ENCODE measurements at regions not wholly inside any gene's neighbourhood (a gene's known extent, or its start where the extent isn't known, plus 50 kb on each side); places are given as distances from the start of the nearest gene placed in this dataset.
A peak's percentile ranks its signal among the peaks of the same experiment; 100 is the strongest.

DNA sequence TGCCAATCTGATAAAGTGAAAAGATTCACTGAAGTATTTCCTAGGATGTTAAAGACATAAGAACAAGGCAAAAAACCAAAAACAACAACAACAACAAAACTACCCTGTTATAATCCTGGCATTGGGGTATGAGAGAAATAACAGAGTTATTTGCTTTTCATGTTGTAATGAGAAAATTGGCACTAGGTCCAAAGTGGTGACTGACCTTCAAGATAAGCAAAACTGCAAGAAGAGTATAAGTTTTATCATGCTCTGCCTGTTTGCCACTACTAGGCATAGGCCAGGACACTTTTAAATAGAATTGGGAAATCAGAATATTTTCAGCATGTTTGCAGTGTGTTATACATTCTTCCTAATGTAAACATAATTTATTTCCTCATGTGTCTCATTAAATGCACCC is 140.1 kb upstream of the CPM start:
- H2AFZ ChIP-seq (ENCODE audit: low read depth, low read length) = no peak overlapping the region
- H3K4me3 ChIP-seq (ENCODE audit: low read length) = no peak overlapping the region
- no peak overlapping the region for H3K27ac ChIP-seq (ENCODE audit: low read length)
- H3F3A ChIP-seq (ENCODE audit: insufficient read depth, low read length, poor library complexity, severe bottlenecking) = no peaks in the 10 kb centered on the region
- no peaks in the 10 kb centered on the region for H3K36me3 ChIP-seq (ENCODE audit: insufficient read depth, low read length)
- no peak overlapping the region for H3K9ac ChIP-seq (ENCODE audit: low read length)
- H3K9me3 ChIP-seq (ENCODE audit: low read length) = no peaks in the 10 kb centered on the region
- no peak overlapping the region for H3K4me2 ChIP-seq (ENCODE audit: low read length)
- TF ChIP-seq, protein P1, sequence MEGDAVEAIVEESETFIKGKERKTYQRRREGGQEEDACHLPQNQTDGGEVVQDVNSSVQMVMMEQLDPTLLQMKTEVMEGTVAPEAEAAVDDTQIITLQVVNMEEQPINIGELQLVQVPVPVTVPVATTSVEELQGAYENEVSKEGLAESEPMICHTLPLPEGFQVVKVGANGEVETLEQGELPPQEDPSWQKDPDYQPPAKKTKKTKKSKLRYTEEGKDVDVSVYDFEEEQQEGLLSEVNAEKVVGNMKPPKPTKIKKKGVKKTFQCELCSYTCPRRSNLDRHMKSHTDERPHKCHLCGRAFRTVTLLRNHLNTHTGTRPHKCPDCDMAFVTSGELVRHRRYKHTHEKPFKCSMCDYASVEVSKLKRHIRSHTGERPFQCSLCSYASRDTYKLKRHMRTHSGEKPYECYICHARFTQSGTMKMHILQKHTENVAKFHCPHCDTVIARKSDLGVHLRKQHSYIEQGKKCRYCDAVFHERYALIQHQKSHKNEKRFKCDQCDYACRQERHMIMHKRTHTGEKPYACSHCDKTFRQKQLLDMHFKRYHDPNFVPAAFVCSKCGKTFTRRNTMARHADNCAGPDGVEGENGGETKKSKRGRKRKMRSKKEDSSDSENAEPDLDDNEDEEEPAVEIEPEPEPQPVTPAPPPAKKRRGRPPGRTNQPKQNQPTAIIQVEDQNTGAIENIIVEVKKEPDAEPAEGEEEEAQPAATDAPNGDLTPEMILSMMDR (IDR thresholded peaks at IDR 0.05; ENCODE audit: poor library complexity, severe bottlenecking) = no peak
- no peaks in the 10 kb centered on the region for H4K20me1 ChIP-seq (ENCODE audit: insufficient read depth)
- H3K27me3 ChIP-seq (ENCODE audit: insufficient read depth, low read depth, low read length) = no peaks in the 10 kb centered on the region
- H3K9me2 ChIP-seq (ENCODE audit: insufficient read depth, low read length) = no peaks in the 10 kb centered on the region
- no peaks in the 10 kb centered on the region for H3K79me2 ChIP-seq (replicated peaks; ENCODE audit: insufficient read depth, low read length)

DNA sequence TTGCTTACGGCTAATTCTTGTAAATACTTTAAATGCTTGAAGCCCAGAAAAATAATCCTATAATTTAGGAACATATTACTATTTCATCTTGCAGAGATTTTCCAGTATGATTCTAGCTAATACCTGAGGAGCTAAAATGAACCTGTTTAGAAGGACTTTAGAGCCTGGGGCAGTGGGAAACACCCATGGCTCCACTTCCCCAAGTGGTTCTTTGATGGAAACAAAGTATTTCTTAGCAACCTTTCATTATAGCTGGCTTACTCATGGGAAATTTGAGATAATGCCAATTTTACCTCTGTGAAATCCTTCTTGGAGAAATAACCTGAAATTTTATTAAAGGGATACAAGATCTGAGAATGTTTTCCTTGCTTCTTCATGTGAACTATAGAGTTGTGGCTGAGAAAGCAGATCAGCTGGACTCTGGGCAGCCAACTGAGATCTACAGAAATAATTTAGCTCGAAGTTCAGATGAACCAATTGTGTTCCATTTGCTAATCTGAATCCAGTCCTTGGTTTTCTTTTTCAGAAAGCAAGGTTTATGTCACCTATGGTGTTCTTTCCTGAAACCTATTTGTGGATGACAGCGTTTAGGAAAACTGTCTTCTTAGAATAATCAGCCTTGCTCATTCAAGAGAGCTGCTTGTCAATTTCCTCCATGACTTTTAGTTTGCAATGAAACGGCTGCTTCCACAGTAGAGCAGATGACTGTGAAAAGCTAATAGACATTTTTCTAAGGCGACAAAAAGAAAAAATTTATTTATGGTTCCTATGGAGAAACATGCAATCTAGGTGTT is 141.8 kb upstream of the CPM start:
- no peak overlapping the region for H3K27ac ChIP-seq (ENCODE audit: low read length)
- H3K4me2 ChIP-seq (ENCODE audit: low read length) = no peak overlapping the region
- no peak overlapping the region for H3K9ac ChIP-seq (ENCODE audit: low read length)
- no peak overlapping the region for H2AFZ ChIP-seq (ENCODE audit: low read depth, low read length)
- no peaks in the 10 kb centered on the region for H3K36me3 ChIP-seq (ENCODE audit: insufficient read depth, low read length)
- no peaks in the 10 kb centered on the region for H3K9me3 ChIP-seq (ENCODE audit: low read length)
- no peak overlapping the region for H3K4me3 ChIP-seq (ENCODE audit: low read length)
- H4K20me1 ChIP-seq (ENCODE audit: insufficient read depth) = no peaks in the 10 kb centered on the region
- no peaks in the 10 kb centered on the region for H3F3A ChIP-seq (ENCODE audit: insufficient read depth, low read length, poor library complexity, severe bottlenecking)
- no peaks in the 10 kb centered on the region for H3K9me2 ChIP-seq (ENCODE audit: insufficient read depth, low read length)
- TF ChIP-seq EP300 (conservative IDR thresholded peaks at IDR 0.05; ENCODE audit: poor library complexity, severe bottlenecking) (peak; percentile 67), EZH2 (IDR thresholded peaks at IDR 0.05; ENCODE audit: borderline replicate concordance, insufficient read depth, low read length, poor library complexity, severe bottlenecking) (no peak), TAF1 (IDR thresholded peaks at IDR 0.05; ENCODE audit: low read depth) (no peak), SMC3 (conservative IDR thresholded peaks at IDR 0.05; ENCODE audit: poor library complexity) (no peak), POLR2AphosphoS5 (IDR thresholded peaks at IDR 0.05) (peak; percentile 36), RAD21 (conservative IDR thresholded peaks at IDR 0.05) (no peak), MXI1 (conservative IDR thresholded peaks at IDR 0.05; ENCODE audit: poor library complexity, severe bottlenecking) (no peak)
- TF ChIP-seq, protein P2, sequence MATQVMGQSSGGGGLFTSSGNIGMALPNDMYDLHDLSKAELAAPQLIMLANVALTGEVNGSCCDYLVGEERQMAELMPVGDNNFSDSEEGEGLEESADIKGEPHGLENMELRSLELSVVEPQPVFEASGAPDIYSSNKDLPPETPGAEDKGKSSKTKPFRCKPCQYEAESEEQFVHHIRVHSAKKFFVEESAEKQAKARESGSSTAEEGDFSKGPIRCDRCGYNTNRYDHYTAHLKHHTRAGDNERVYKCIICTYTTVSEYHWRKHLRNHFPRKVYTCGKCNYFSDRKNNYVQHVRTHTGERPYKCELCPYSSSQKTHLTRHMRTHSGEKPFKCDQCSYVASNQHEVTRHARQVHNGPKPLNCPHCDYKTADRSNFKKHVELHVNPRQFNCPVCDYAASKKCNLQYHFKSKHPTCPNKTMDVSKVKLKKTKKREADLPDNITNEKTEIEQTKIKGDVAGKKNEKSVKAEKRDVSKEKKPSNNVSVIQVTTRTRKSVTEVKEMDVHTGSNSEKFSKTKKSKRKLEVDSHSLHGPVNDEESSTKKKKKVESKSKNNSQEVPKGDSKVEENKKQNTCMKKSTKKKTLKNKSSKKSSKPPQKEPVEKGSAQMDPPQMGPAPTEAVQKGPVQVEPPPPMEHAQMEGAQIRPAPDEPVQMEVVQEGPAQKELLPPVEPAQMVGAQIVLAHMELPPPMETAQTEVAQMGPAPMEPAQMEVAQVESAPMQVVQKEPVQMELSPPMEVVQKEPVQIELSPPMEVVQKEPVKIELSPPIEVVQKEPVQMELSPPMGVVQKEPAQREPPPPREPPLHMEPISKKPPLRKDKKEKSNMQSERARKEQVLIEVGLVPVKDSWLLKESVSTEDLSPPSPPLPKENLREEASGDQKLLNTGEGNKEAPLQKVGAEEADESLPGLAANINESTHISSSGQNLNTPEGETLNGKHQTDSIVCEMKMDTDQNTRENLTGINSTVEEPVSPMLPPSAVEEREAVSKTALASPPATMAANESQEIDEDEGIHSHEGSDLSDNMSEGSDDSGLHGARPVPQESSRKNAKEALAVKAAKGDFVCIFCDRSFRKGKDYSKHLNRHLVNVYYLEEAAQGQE (IDR thresholded peaks at IDR 0.05; ENCODE audit: borderline replicate concordance) = peak; percentile 67
- TF ChIP-seq, protein P1 (IDR thresholded peaks at IDR 0.05; ENCODE audit: poor library complexity, severe bottlenecking) = no peak
- H3K27me3 ChIP-seq (ENCODE audit: insufficient read depth, low read depth, low read length) = no peaks in the 10 kb centered on the region
- H3K79me2 ChIP-seq (replicated peaks; ENCODE audit: insufficient read depth, low read length) = no peaks in the 10 kb centered on the region

Measured in neural cell (in vitro differentiated cells).